Fibroblast of lung (primary cell): ENCODE measurements at regions not wholly inside any gene's neighbourhood (a gene's known extent, or its start where the extent isn't known, plus 50 kb on each side); places are given as distances from the start of the nearest gene placed in this dataset.

Experiments used
- DNase-seq, 2 donors: peaks; one replicate each; pipeline versions ENCODE4 v3.0.0 to v3.0.0-alpha.2; 2010; ENCODE audit warnings: low read depth in 2 of 2
- H2AFZ ChIP-seq: 2 replicates; pipeline ENCODE4 v1.5.1; 2012; ENCODE audit warnings: low read length, control low read depth, inconsistent platforms
- H3K27ac ChIP-seq: 2 replicates; pipeline ENCODE4 v1.5.1; 2011; ENCODE audit warnings: low read length, control low read depth; ENCODE audit not compliant: insufficient read depth
- H3K27me3 ChIP-seq: 2 replicates; pipeline ENCODE4 v1.5.1; 2011; ENCODE audit warnings: mild to moderate bottlenecking, low read length; ENCODE audit not compliant: control insufficient read depth, insufficient read depth
- H3K36me3 ChIP-seq: 2 replicates; pipeline ENCODE4 v1.5.1; 2011; ENCODE audit warnings: low read length; ENCODE audit not compliant: control insufficient read depth, insufficient read depth
- H3K4me1 ChIP-seq: 2 replicates; pipeline ENCODE4 v1.5.1; 2011; ENCODE audit warnings: low read length; ENCODE audit not compliant: control insufficient read depth, insufficient read depth; ENCODE audit errors: extremely low read depth
- H3K4me2 ChIP-seq: 2 replicates; pipeline ENCODE4 v1.5.1; 2011; ENCODE audit warnings: low read length, control low read depth; ENCODE audit not compliant: insufficient read depth; ENCODE audit errors: extremely low read depth
- H3K4me3 ChIP-seq, 4 experiments: fragments of 200-600 bp in 1 of 4; sonication (generic) in 1 of 4; replicated peaks in 1 of 4; 2 replicates each; pipeline ENCODE4 v1.5.1; 2011 to 2016; ENCODE audit warnings: low read length in 4 of 4, low read depth in 3 of 4, mild to moderate bottlenecking in 3 of 4, control low read depth in 2 of 4, inconsistent platforms in 1 of 4, mixed read lengths in 1 of 4; ENCODE audit not compliant: insufficient read depth in 1 of 4; ENCODE audit errors: control extremely low read depth in 1 of 4
- H3K79me2 ChIP-seq: 2 replicates; pipeline ENCODE4 v1.5.1; 2012; ENCODE audit warnings: mild to moderate bottlenecking, low read length, inconsistent platforms; ENCODE audit not compliant: control insufficient read depth, insufficient read depth
- H3K9ac ChIP-seq: 2 replicates; pipeline ENCODE4 v1.5.1; 2011; ENCODE audit warnings: mild to moderate bottlenecking, low read length, control low read depth; ENCODE audit not compliant: insufficient read depth
- H3K9me3 ChIP-seq: 2 replicates; pipeline ENCODE4 v1.5.1; 2012; ENCODE audit warnings: low read depth, low read length; ENCODE audit not compliant: control insufficient read depth, insufficient read depth
- H4K20me1 ChIP-seq: 2 replicates; pipeline ENCODE4 v1.5.1; 2011; ENCODE audit warnings: low read length; ENCODE audit not compliant: control insufficient read depth, insufficient read depth; ENCODE audit errors: extremely low read depth
- EZH2 ChIP-seq: IDR thresholded peaks from 2 replicates; pipeline ENCODE4 v1.5.1; 2012; ENCODE audit warnings: low read length, control low read depth, mild to moderate bottlenecking; ENCODE audit errors: missing control alignments
- TF ChIP-seq, protein P1 (sequence below), 2 donors: IDR thresholded peaks in 1 of 2; conservative IDR thresholded peaks in 1 of 2; 1 replicate in 1 of 2; 2 replicates in 1 of 2; pipeline ENCODE4 v1.5.1; 2011 to 2012; ENCODE audit warnings: low read length in 2 of 2, control low read depth in 1 of 2, inconsistent platforms in 1 of 2, low read depth in 1 of 2, mild to moderate bottlenecking in 1 of 2

DNA sequence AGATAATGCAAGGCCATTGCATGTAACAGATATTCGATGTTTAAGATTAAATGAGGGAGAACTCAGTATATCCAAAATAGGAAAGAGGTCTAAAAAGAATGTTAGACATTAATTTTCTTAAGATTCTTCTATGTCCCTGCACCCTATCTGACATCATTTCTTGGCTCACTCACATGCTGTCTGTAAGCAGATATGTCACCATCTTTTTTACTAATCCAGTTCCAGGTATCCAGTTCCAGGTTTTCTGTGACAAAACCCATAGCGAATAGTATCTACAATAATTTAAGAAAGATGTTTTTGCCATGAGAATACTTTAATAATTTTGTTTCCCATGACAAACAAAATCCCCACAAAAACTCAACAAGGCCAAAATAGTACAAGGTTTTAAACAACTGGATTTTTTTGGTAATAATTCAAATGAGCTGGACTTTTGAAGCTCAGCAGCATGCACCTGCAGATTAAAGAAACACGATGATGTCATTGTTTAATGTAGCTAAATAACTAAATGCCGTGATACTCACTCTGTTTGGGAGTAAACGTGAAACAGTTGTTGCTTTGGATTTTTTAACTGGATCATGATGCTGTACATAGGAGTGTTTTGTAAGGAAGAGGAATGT lies 867.6 kb downstream of the EPHA3 start:
- no peak overlapping the region for H3K27ac ChIP-seq
- no peak overlapping the region for H3K4me3 ChIP-seq
- no peak for DNase-seq
- no peaks in the 10 kb centered on the region for H3K4me1 ChIP-seq
- H3K4me2 ChIP-seq = no peak overlapping the region
- H3K27me3 ChIP-seq = no peaks in the 10 kb centered on the region
- no peaks in the 10 kb centered on the region for H3K36me3 ChIP-seq
- no peaks in the 10 kb centered on the region for H3K9me3 ChIP-seq
- no peak overlapping the region for H2AFZ ChIP-seq
- no peak overlapping the region for H3K9ac ChIP-seq
- no peaks in the 10 kb centered on the region for H3K79me2 ChIP-seq
- no peak for TF ChIP-seq EZH2
- TF ChIP-seq, protein P1, sequence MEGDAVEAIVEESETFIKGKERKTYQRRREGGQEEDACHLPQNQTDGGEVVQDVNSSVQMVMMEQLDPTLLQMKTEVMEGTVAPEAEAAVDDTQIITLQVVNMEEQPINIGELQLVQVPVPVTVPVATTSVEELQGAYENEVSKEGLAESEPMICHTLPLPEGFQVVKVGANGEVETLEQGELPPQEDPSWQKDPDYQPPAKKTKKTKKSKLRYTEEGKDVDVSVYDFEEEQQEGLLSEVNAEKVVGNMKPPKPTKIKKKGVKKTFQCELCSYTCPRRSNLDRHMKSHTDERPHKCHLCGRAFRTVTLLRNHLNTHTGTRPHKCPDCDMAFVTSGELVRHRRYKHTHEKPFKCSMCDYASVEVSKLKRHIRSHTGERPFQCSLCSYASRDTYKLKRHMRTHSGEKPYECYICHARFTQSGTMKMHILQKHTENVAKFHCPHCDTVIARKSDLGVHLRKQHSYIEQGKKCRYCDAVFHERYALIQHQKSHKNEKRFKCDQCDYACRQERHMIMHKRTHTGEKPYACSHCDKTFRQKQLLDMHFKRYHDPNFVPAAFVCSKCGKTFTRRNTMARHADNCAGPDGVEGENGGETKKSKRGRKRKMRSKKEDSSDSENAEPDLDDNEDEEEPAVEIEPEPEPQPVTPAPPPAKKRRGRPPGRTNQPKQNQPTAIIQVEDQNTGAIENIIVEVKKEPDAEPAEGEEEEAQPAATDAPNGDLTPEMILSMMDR (conservative IDR thresholded peaks at IDR 0.05 in 1 of 2, IDR thresholded peaks at IDR 0.05 in 1 of 2; ENCODE audit: low read depth in 1 of 2, low read length in 2 of 2) = no peak
- H4K20me1 ChIP-seq = no peaks in the 10 kb centered on the region

DNA sequence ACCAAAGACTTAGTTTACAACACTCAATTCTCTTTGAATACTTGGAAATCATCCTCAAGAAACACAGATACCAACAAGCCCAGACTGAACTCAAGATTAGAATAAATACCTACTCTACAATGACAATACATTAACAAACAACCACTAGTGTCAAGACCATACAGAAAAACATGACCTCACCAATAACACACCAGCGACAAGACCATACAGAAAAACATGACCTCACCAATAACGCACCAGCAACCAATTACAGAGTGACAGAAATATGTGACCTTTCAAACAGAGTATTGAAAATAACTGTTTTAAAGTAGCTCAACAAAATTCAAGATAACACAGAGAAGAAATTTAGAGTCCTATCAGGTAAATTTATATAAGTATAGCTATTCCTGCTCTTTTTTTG lies 876.0 kb downstream of the EPHA3 start:
- Histone ChIP-seq H2AFZ (no peak overlapping the region), H3K4me1 (no peaks in the 10 kb centered on the region), H3K27ac (no peak overlapping the region), H4K20me1 (no peaks in the 10 kb centered on the region), H3K36me3 (no peaks in the 10 kb centered on the region), H3K9ac (no peak overlapping the region), H3K79me2 (no peaks in the 10 kb centered on the region), H3K9me3 (no peaks in the 10 kb centered on the region), H3K27me3 (no peaks in the 10 kb centered on the region), H3K4me2 (no peak overlapping the region), H3K4me3 (no peak overlapping the region)
- DNase-seq = no peak
- TF ChIP-seq EZH2 = no peak
- TF ChIP-seq, protein P1 (conservative IDR thresholded peaks at IDR 0.05 in 1 of 2, IDR thresholded peaks at IDR 0.05 in 1 of 2; ENCODE audit: low read depth in 1 of 2, low read length in 2 of 2) = no peak

DNA sequence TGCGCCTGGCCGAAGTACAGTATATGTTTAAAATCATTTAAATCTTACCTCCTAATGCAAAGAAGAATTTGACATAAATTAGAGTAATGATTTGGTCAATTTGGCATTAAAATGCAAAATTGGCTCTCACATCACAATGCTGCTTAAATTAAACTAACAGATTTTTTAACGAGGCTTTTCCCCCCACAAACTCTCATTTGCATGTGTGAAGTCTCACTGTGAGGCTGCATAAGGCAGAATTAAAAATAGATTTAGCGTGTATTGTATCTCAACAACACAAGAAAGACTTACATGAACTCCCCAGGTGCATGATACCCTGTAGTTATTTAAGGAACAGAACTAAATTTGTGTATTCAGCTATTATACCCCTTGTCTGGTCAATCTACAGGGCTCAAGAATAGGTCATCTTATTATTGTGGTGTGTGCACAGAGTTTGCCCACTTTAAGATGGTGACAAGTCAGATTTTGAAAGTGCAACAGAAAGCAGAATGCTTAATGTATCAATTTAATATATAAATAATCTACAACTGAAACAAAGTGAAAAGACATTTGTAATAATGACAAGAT lies 897.9 kb downstream of the EPHA3 start:
- Histone ChIP-seq H3K4me1 (no peaks in the 10 kb centered on the region), H3K4me2 (no peak overlapping the region), H3K27me3 (no peaks in the 10 kb centered on the region), H3K9me3 (no peaks in the 10 kb centered on the region), H3K79me2 (no peaks in the 10 kb centered on the region), H3K9ac (no peak overlapping the region), H3K4me3 (no peak overlapping the region), H3K36me3 (no peaks in the 10 kb centered on the region), H2AFZ (no peak overlapping the region), H4K20me1 (no peaks in the 10 kb centered on the region), H3K27ac (no peak overlapping the region)
- DNase-seq = no peak
- TF ChIP-seq, protein P1 (conservative IDR thresholded peaks at IDR 0.05 in 1 of 2, IDR thresholded peaks at IDR 0.05 in 1 of 2; ENCODE audit: low read depth in 1 of 2, low read length in 2 of 2) = no peak
- TF ChIP-seq EZH2 = no peak
